Type B pancreatic cell (in vitro differentiated cells): ENCODE measurements at regions not wholly inside any gene's neighbourhood (a gene's known extent, or its start where the extent isn't known, plus 50 kb on each side); places are given as distances from the start of the nearest gene placed in this dataset.
A peak's percentile ranks its signal among the peaks of the same experiment; 100 is the strongest.
"Not testable (repeated sequence)": the region's sequence is repeated elsewhere in the genome, so short reads cannot be mapped to it uniquely, and the experiment has no call there.

ENCODE experiments used
- DNase-seq: peaks from one replicate; pipeline ENCODE4 v3.0.0; 2021; ENCODE audit warnings: mixed read lengths; ENCODE audit not compliant: unreplicated experiment; ENCODE audit errors: extremely low spot score
- H3K27ac Mint-ChIP-seq: 2 replicates; pipeline ENCODE4 v1.8.0; 2021; ENCODE audit warnings: mild to moderate bottlenecking, mixed read lengths
- H3K27me3 Mint-ChIP-seq: 2 replicates; pipeline ENCODE4 v1.8.0; 2021; ENCODE audit warnings: mixed read lengths
- H3K36me3 Mint-ChIP-seq: 2 replicates; pipeline ENCODE4 v1.8.0; 2021; ENCODE audit warnings: mixed read lengths
- H3K4me1 Mint-ChIP-seq: one replicate; pipeline ENCODE4 v1.8.0; 2021; ENCODE audit warnings: mixed read lengths; ENCODE audit not compliant: unreplicated experiment
- H3K4me3 Mint-ChIP-seq: 2 replicates; pipeline ENCODE4 v1.8.0; 2021; ENCODE audit warnings: mild to moderate bottlenecking, mixed read lengths
- H3K9me3 Mint-ChIP-seq: 2 replicates; pipeline ENCODE4 v1.8.0; 2021; ENCODE audit warnings: mixed read lengths
- TF ChIP-seq, protein P1 (sequence below): fragments of 200-600 bp; sonication (generic); conservative IDR thresholded peaks from 2 replicates; pipeline ENCODE4 v1.5.0; 2021; ENCODE audit warnings: antibody characterized with exemption, mild to moderate bottlenecking

DNA sequence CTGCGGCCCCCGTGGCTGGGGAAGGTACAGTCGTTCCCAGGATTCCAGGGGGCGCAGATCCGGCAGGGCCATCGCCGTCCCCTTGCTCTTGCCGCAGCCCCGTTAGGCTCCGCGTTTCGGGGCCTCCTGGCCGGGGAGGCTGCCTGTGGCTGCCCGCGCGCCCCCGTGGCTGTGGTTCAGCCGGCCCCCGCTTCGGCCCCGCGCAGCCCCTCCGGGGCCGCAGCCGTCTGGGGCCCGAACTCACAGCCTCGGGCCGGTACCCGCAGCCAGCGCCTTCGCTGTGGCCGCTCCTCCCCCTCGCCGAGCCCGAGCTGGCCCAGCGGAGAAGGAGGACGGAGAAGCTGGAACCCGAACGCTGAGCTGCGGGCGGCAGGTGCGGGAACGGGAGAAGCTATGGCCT, 1826.9 kb upstream of the DEFB115 start:
- DNase-seq: no peak
- H3K27me3 Mint-ChIP-seq: no peaks in the 10 kb centered on the region
- H3K4me1 Mint-ChIP-seq: no peaks in the 10 kb centered on the region
- H3K36me3 Mint-ChIP-seq: no peaks in the 10 kb centered on the region
- H3K9me3 Mint-ChIP-seq: no peaks in the 10 kb centered on the region
- no peak overlapping the region for H3K27ac Mint-ChIP-seq
- no peak overlapping the region for H3K4me3 Mint-ChIP-seq
- TF ChIP-seq, protein P1, sequence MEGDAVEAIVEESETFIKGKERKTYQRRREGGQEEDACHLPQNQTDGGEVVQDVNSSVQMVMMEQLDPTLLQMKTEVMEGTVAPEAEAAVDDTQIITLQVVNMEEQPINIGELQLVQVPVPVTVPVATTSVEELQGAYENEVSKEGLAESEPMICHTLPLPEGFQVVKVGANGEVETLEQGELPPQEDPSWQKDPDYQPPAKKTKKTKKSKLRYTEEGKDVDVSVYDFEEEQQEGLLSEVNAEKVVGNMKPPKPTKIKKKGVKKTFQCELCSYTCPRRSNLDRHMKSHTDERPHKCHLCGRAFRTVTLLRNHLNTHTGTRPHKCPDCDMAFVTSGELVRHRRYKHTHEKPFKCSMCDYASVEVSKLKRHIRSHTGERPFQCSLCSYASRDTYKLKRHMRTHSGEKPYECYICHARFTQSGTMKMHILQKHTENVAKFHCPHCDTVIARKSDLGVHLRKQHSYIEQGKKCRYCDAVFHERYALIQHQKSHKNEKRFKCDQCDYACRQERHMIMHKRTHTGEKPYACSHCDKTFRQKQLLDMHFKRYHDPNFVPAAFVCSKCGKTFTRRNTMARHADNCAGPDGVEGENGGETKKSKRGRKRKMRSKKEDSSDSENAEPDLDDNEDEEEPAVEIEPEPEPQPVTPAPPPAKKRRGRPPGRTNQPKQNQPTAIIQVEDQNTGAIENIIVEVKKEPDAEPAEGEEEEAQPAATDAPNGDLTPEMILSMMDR: no peak

- not testable (repeated sequence) for DNase-seq, H3K27ac Mint-ChIP-seq, H3K9me3 Mint-ChIP-seq, H3K4me3 Mint-ChIP-seq, H3K4me1 Mint-ChIP-seq, H3K27me3 Mint-ChIP-seq, H3K36me3 Mint-ChIP-seq
These were observed 1816.7 kb upstream of the DEFB115 start for GRCh38 chr20:29440721-29441120.

- H3K36me3 Mint-ChIP-seq, H3K4me1 Mint-ChIP-seq, H3K27ac Mint-ChIP-seq, DNase-seq, H3K27me3 Mint-ChIP-seq, H3K9me3 Mint-ChIP-seq, H3K4me3 Mint-ChIP-seq: not testable (repeated sequence)
- TF ChIP-seq, protein P1: peak; percentile 66
These were observed 1814.2 kb upstream of the DEFB115 start for GRCh38 chr20:29443206-29443781.

DNA sequence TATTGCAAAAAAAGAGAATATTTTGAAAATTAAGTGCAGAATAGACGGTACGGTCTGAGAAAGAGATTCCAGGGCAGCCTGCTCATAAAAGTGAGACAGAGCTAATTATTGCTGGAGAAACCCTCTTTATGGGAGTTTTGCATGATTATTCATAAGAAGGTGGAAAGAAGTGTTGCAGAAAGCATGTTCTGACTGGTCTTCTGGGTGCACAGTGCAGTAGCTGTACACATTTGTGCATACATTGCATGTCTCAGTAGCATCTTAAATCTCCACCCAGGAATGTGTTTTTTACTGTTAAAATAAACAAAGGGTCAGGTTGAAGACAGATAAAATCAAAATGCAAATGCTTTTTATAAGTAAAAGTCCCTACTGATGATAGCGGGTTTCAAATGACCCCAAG, 1813.6 kb upstream of the DEFB115 start:
- Mint-ChIP-seq H3K36me3 (no peaks in the 10 kb centered on the region), H3K27ac (no peak overlapping the region), H3K9me3 (no peaks in the 10 kb centered on the region), H3K27me3 (no peaks in the 10 kb centered on the region), H3K4me3 (no peak overlapping the region), H3K4me1 (no peaks in the 10 kb centered on the region)
- TF ChIP-seq, protein P1: no peak
- DNase-seq: no peak

- not testable (repeated sequence) for H3K4me1 Mint-ChIP-seq, DNase-seq, H3K27me3 Mint-ChIP-seq, H3K9me3 Mint-ChIP-seq, H3K27ac Mint-ChIP-seq, H3K36me3 Mint-ChIP-seq, H3K4me3 Mint-ChIP-seq
These were observed 1812.2 kb upstream of the DEFB115 start for GRCh38 chr20:29445050-29445907.

DNA sequence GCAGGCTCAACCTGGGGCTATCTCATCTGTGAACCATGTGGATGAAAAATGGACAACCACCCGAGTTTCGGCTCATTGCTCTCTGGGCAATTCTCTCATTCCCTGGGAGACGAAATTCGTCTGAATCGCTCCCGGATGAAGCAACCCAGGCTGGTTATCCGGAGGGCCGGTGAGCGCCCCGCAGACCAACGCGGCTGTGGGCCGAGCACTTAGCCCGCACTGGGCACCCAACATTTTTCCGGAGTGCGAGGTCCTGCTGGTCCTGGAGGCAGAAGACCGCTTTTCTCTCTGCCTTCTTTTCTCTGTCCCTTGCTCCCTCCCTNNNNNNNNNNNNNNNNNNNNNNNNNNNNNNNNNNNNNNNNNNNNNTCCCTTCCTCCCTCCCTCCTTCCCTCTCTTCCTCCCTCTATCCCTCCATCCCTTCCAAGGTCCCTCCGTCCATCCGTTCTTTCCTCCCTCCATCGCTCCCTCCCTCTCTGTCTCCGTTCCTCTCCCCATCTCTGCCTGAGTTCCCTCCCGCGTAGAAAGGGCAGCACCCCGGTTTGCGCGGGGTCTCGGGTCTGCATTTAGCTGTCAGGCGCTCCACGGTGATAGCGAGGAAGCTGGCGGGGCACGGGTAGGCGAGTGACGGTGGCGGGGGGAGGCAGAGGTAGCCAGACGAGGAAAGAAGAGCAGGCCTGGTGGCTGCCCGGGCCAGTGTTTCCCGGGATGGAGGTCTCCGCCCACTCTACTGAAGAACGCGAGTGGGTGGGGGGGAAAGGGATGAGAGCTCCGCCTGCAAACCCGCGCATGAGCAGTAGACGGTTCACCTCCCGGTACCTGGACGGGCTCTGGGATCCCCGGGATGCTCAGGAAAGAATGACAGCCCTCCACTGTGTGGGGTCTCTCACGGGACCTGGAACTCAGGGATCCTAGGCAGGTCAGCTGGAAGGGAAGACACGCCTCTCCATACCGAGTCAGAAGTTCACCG, 1809.7 kb upstream of the DEFB115 start:
- H3K4me3 Mint-ChIP-seq, H3K27me3 Mint-ChIP-seq, H3K27ac Mint-ChIP-seq, H3K4me1 Mint-ChIP-seq, H3K36me3 Mint-ChIP-seq, DNase-seq, H3K9me3 Mint-ChIP-seq: not testable (repeated sequence)
